ENCODE measurements at regions not wholly inside any gene's neighbourhood (a gene's known extent, or its start where the extent isn't known, plus 50 kb on each side); places are given as distances from the start of the nearest gene placed in this dataset.

GRCh38 chr22:48075604-48076003 is 1313.2 kb downstream of the TBC1D22A start:
- no peak for TF ChIP-seq CTCF (IDR thresholded peaks at IDR 0.05; ENCODE audit: low read length)
- TF ChIP-seq EZH2phosphoT487 (IDR thresholded peaks at IDR 0.05; ENCODE audit: low read length): no peak
- TF ChIP-seq EZH2 (optimal IDR thresholded peaks at IDR 0.05; ENCODE audit: low read depth, low read length): no peak

All from MM.1S (cell line).